OCI-LY3 (cell line): ENCODE measurements at regions not wholly inside any gene's neighbourhood (a gene's known extent, or its start where the extent isn't known, plus 50 kb on each side); places are given as distances from the start of the nearest gene placed in this dataset.

Experiments
- CTCF ChIP-seq: fragments of 200-600, 300-600 bp; sonication (generic); IDR thresholded peaks from 2 replicates; pipeline ENCODE4 v1.5.1; 2014; ENCODE audit warnings: antibody characterized with exemption, low read length, low read depth
- EZH2phosphoT487 ChIP-seq: fragments of 200-600 bp; shearing (Covaris generic); IDR thresholded peaks from 2 replicates; pipeline ENCODE4 v1.6.1; 2018; ENCODE audit warnings: antibody characterized with exemption, mixed run types, low read depth

- TF ChIP-seq CTCF, result no peak
- no peak for TF ChIP-seq EZH2phosphoT487
Measured at GRCh38 chr15:35306361-35306981, 221.4 kb upstream of the NANOGP8 start.
